HG02970 (cell line): ENCODE measurements at regions not wholly inside any gene's neighbourhood (a gene's known extent, or its start where the extent isn't known, plus 50 kb on each side); places are given as distances from the start of the nearest gene placed in this dataset.
"Not testable (repeated sequence)": the region's sequence is repeated elsewhere in the genome, so short reads cannot be mapped to it uniquely, and the experiment has no call there.

ENCODE experiments used
- ATAC-seq: cut with Tn5 transposase; IDR thresholded peaks from one replicate; pipeline ENCODE4 v1.9.1; 2021; ENCODE audit warnings: mild to moderate bottlenecking, moderate library complexity, moderate number of reproducible peaks; ENCODE audit not compliant: unreplicated experiment, low FRiP score

- no peak for ATAC-seq
Measured at GRCh38 chr6:102764317-102764716, 1370.8 kb downstream of the GRIK2 start.

DNA sequence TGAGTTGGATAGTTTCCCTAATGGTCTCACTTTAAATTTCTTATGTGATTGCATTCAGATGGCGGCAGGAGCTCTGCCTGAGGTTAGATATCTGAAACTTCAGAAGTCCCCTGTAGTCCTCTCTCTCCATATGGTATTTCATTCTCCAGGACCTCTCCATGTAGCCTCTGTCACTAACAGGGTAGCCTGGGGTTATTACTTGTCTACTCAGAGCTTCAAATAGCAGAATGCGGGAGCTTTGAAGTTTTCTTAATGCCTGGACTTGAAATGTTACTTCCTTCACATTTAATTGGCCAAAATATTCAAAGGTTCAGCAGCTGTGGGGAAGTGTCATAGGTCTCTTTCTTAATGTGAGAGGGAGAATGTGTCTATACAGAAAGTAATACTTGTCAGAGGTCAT lies 1370.4 kb downstream of the GRIK2 start:
- ATAC-seq, result no peak

GRCh38 chr6:102761872-102762271 lies 1368.4 kb downstream of the GRIK2 start:
- no peak for ATAC-seq

GRCh38 chr6:102759415-102759814 lies 1365.9 kb downstream of the GRIK2 start:
- ATAC-seq, result no peak

- not testable (repeated sequence) for ATAC-seq
Measured at GRCh38 chr6:102758536-102758935, 1365.0 kb downstream of the GRIK2 start.

- ATAC-seq, result no peak
Measured at GRCh38 chr6:102749210-102749971, 1355.9 kb downstream of the GRIK2 start.

DNA sequence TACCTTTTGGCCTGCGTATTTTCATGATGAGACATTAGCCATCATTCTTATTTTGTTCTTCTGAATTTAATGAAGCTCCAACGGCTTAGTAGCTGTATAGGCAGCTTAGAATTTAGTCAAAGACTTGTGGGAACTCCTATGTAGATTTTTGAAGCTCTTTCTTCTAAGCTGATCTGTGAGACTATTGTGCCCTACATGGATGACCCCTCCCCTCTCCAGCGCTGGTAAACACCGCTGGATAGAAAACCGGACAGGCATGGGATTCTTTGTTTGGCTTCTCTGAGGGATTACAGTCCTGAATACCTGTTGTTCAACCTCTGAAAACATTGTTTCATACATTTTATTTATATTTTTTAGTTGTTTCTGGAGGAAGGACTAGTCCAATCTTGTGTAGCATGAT lies 1353.4 kb downstream of the GRIK2 start:
- ATAC-seq, result no peak

DNA sequence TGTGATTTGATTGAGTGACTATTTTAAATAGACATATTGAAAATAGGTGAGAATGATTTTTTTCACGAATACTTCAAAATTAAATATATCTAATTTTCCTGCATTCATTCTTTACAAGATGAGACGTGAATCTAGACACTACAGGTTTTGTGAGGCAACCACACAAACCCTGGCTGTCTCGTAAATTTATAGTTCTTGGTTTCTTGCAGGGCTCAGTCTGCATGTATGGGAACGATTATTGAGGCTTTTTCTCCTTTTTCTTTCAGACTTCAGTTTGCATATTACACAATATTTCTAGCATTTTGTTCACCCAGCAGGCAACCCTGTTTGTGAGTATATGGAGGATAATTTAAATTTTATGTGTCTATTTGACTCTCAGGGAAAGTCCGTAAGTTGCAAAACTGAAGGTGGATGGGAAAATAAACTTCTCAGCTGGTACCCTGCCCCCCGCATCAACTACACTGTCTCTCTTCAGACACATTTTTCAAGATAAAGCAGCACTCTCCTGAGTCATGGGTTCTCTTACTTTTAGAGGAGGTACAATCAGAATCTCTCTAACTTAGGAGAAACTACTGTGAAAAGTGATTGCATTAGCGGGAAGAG lies 1349.3 kb downstream of the GRIK2 start:
- ATAC-seq, result no peak

- ATAC-seq, result no peak
Measured at GRCh38 chr6:102742028-102742427, 1348.5 kb downstream of the GRIK2 start.

- ATAC-seq, result no peak
Measured at GRCh38 chr6:102736941-102737368, 1343.4 kb downstream of the GRIK2 start.

- ATAC-seq, result no peak
Measured at GRCh38 chr6:102732898-102733297, 1339.4 kb downstream of the GRIK2 start.

DNA sequence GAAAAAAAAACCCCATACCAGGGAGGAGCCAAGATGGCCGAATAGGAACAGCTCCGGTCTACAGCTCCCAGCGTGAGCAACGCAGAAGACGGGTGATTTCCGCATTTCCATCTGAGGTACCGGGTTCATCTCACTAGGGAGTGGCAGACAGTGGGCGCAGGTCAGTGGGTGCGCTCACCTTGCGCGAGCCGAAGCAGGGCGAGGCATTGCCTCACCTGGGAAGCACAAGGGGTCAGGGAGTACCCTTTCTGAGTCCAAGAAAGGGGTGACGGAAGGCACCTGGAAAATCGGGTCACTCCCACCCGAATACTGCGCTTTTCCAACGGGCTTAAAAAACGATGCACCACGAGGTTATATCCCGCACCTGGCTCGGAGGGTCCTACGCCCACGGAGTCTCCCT lies 1328.6 kb downstream of the GRIK2 start:
- not testable (repeated sequence) for ATAC-seq

- ATAC-seq, result no peak
Measured at GRCh38 chr6:102717737-102718456, 1324.4 kb downstream of the GRIK2 start.

GRCh38 chr6:102717252-102717651 lies 1323.7 kb downstream of the GRIK2 start:
- no peak for ATAC-seq

- ATAC-seq, result no peak
Measured at GRCh38 chr6:102701019-102701418, 1307.5 kb downstream of the GRIK2 start.

GRCh38 chr6:102686461-102686860 lies 1293.0 kb downstream of the GRIK2 start:
- no peak for ATAC-seq

GRCh38 chr6:102680413-102680812 lies 1286.9 kb downstream of the GRIK2 start:
- no peak for ATAC-seq

DNA sequence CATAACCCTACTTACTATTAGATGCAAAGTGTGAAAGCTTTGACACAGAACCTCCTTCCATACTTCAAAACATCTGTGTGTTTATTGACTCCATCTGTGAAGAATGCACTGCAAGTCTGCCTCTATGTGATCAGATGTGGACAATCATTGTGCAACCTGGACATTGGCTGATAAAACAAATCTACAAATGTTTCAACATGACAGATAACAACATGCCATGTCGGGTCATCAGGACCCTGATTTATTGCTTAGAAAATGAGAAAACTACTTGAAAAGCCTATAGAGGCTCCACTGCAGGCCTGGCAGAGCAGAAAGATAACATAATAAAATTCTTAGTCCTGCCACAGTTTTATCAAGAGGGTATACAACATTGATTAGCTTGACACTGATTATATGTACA lies 1286.4 kb downstream of the GRIK2 start:
- ATAC-seq, result no peak

- ATAC-seq, result no peak
Measured at GRCh38 chr6:102677225-102677624, 1283.7 kb downstream of the GRIK2 start.

- ATAC-seq, result no peak
Measured at GRCh38 chr6:102670735-102671134, 1277.2 kb downstream of the GRIK2 start.

GRCh38 chr6:102662851-102663250 lies 1269.3 kb downstream of the GRIK2 start:
- ATAC-seq, result no peak
